Keratinocyte (primary cell): ENCODE measurements at regions not wholly inside any gene's neighbourhood (a gene's known extent, or its start where the extent isn't known, plus 50 kb on each side); places are given as distances from the start of the nearest gene placed in this dataset.

Experiments
- DNase-seq: peaks from one replicate; pipeline ENCODE4 v3.0.0-alpha.2; 2011; ENCODE audit warnings: low read depth, missing footprints, low spot score
- FAIRE-seq: peaks from 2 replicates; lab custom pipeline; 2011; peaks lifted over from hg19 to GRCh38; lab: Jason Lieb, UNC
- H2AFZ ChIP-seq: 2 replicates; pipeline ENCODE4 v1.6.0; 2012; ENCODE audit warnings: low read length, control low read depth, inconsistent platforms; ENCODE audit not compliant: control insufficient read depth
- H3K27ac ChIP-seq: 2 replicates; pipeline ENCODE4 v1.5.1; 2011; ENCODE audit warnings: low read length; ENCODE audit not compliant: control insufficient read depth, insufficient read depth
- H3K27me3 ChIP-seq: 3 replicates; pipeline ENCODE4 v1.6.0; 2011; ENCODE audit warnings: low read length; ENCODE audit not compliant: control insufficient read depth, insufficient read depth; ENCODE audit errors: extremely low read depth
- H3K36me3 ChIP-seq, 2 experiments: 2 replicates in 1 of 2; 3 replicates in 1 of 2; pipeline ENCODE4 v1.5.1; 2011; ENCODE audit warnings: low read length in 2 of 2, mild to moderate bottlenecking in 1 of 2; ENCODE audit not compliant: control insufficient read depth in 2 of 2, insufficient read depth in 2 of 2; ENCODE audit errors: extremely low read depth in 1 of 2
- H3K4me1 ChIP-seq: 3 replicates; pipeline ENCODE4 v1.5.1; 2011; ENCODE audit warnings: low read length; ENCODE audit not compliant: control insufficient read depth, insufficient read depth; ENCODE audit errors: extremely low read depth
- H3K4me2 ChIP-seq: 3 replicates; pipeline ENCODE4 v1.6.0; 2011; ENCODE audit warnings: low read depth, low read length; ENCODE audit not compliant: control insufficient read depth, insufficient read depth; ENCODE audit errors: extremely low read depth
- H3K4me3 ChIP-seq, 3 experiments: fragments of 200-600 bp in 1 of 3; sonication (generic) in 1 of 3; 2 replicates in 2 of 3; 3 replicates in 1 of 3; pipeline ENCODE4 v1.5.1; 2011 to 2016; ENCODE audit warnings: low read length in 3 of 3, mild to moderate bottlenecking in 3 of 3, control low read depth in 2 of 3, inconsistent platforms in 1 of 3, low read depth in 1 of 3, mixed read lengths in 1 of 3, mixed run types in 1 of 3, moderate library complexity in 1 of 3; ENCODE audit not compliant: control insufficient read depth in 2 of 3, insufficient read depth in 2 of 3; ENCODE audit errors: extremely low read depth in 1 of 3
- H3K79me2 ChIP-seq: 2 replicates; pipeline ENCODE4 v1.6.0; 2012; ENCODE audit warnings: low read length; ENCODE audit not compliant: control insufficient read depth, insufficient read depth
- H3K9ac ChIP-seq: 3 replicates; pipeline ENCODE4 v1.6.0; 2011; ENCODE audit warnings: low read length; ENCODE audit not compliant: control insufficient read depth, insufficient read depth; ENCODE audit errors: extremely low read depth
- H3K9me1 ChIP-seq: 3 replicates; pipeline ENCODE4 v1.6.0; 2011; ENCODE audit warnings: low read length; ENCODE audit not compliant: control insufficient read depth, insufficient read depth; ENCODE audit errors: extremely low read depth
- H3K9me3 ChIP-seq: 2 replicates; pipeline ENCODE4 v1.5.1; 2012; ENCODE audit warnings: low read depth, low read length; ENCODE audit not compliant: control insufficient read depth
- H4K20me1 ChIP-seq: 3 replicates; pipeline ENCODE4 v1.6.0; 2011; ENCODE audit warnings: low read length; ENCODE audit not compliant: control insufficient read depth, insufficient read depth; ENCODE audit errors: extremely low read depth
- EZH2 ChIP-seq: IDR thresholded peaks from one replicate; pipeline ENCODE4 v1.6.1; 2012; ENCODE audit warnings: inconsistent platforms, mild to moderate bottlenecking, low read length, moderate library complexity
- dilution Hi-C: fragments of 300-500 bp; cut with MboI; formaldehyde crosslinking; loops from one replicate; pipeline ENCODE4 v1.7.0; 2020; ENCODE audit warnings: low sequenced_read_pairs; ENCODE audit not compliant: extremely low pct_ligation_motif_present
- TF ChIP-seq, protein P1 (sequence below), 3 experiments: IDR thresholded peaks in 1 of 3; conservative IDR thresholded peaks in 1 of 3; optimal IDR thresholded peaks in 1 of 3; 2 replicates in 2 of 3; 3 replicates in 1 of 3; pipeline versions ENCODE3 to v1.5.1; 2011; ENCODE audit warnings: low read length in 3 of 3, mild to moderate bottlenecking in 3 of 3, moderate library complexity in 2 of 3, control low read depth in 1 of 3, inconsistent platforms in 1 of 3; ENCODE audit not compliant: insufficient read depth in 2 of 3; ENCODE audit errors: extremely low read depth in 1 of 3

DNA sequence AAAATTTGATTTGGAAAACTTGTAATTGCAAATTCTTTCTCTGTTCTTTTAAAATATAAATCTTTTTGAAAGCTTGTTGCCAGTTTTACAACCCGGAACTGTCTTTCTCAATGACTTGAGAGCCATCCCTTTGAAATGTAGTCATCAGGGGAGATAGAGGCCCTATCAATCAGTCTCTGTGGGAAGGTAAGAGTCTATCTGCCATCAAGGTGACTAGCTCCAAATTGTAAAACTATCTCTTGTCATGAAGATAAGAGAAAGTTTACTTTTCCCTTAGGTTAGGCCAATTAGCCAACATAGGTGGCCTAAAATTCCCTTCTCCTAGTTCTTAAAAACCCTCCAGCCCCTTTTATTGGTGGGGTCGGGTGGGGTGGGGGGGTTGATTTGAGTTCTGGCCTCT, 469.1 kb upstream of the IRAK1BP1 start:
- Histone ChIP-seq H3K4me3 (no peak overlapping the region), H2AFZ (no peak overlapping the region), H3K4me1 (no peaks in the 10 kb centered on the region), H3K27me3 (no peaks in the 10 kb centered on the region), H3K36me3 (no peaks in the 10 kb centered on the region), H3K9me1 (no peaks in the 10 kb centered on the region), H3K9me3 (no peaks in the 10 kb centered on the region), H3K9ac (no peak overlapping the region), H3K4me2 (no peak overlapping the region), H3K79me2 (no peaks in the 10 kb centered on the region), H3K27ac (no peak overlapping the region), H4K20me1 (no peaks in the 10 kb centered on the region)
- no peak for TF ChIP-seq EZH2
- TF ChIP-seq, protein P1, sequence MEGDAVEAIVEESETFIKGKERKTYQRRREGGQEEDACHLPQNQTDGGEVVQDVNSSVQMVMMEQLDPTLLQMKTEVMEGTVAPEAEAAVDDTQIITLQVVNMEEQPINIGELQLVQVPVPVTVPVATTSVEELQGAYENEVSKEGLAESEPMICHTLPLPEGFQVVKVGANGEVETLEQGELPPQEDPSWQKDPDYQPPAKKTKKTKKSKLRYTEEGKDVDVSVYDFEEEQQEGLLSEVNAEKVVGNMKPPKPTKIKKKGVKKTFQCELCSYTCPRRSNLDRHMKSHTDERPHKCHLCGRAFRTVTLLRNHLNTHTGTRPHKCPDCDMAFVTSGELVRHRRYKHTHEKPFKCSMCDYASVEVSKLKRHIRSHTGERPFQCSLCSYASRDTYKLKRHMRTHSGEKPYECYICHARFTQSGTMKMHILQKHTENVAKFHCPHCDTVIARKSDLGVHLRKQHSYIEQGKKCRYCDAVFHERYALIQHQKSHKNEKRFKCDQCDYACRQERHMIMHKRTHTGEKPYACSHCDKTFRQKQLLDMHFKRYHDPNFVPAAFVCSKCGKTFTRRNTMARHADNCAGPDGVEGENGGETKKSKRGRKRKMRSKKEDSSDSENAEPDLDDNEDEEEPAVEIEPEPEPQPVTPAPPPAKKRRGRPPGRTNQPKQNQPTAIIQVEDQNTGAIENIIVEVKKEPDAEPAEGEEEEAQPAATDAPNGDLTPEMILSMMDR (optimal IDR thresholded peaks at IDR 0.05 in 1 of 3, IDR thresholded peaks at IDR 0.05 in 1 of 3, conservative IDR thresholded peaks at IDR 0.05 in 1 of 3; ENCODE audit: extremely low read depth in 1 of 3, insufficient read depth in 2 of 3, low read length in 3 of 3) = no peak
- no peak for DNase-seq
- dilution Hi-C loops = no loop called here
- FAIRE-seq = no peak

DNA sequence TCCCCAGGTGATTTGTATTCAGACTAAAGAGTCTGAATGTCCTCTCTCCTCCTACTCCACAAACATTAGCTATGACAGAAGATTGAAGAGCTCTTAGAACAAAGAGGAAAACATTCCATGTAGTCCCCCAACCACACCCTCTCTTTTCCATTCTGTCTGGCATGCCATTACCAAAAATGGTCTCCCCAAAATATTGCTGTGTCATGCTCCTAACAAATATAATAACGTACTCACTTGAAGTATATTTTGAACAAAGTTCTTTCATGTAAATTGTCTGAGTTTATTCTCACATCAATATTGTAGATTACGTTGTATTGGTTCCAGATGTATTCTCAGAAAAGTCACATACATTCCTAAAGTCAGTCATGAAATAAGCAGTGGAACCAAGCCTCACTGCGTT, 467.3 kb upstream of the IRAK1BP1 start:
- Histone ChIP-seq H3K9me1 (no peaks in the 10 kb centered on the region), H3K9me3 (no peaks in the 10 kb centered on the region), H4K20me1 (no peaks in the 10 kb centered on the region), H3K4me1 (no peaks in the 10 kb centered on the region), H2AFZ (no peak overlapping the region), H3K27ac (no peak overlapping the region), H3K4me3 (no peak overlapping the region), H3K27me3 (no peaks in the 10 kb centered on the region), H3K4me2 (no peak overlapping the region), H3K36me3 (no peaks in the 10 kb centered on the region), H3K9ac (no peak overlapping the region), H3K79me2 (no peaks in the 10 kb centered on the region)
- DNase-seq = no peak
- TF ChIP-seq, protein P1 (optimal IDR thresholded peaks at IDR 0.05 in 1 of 3, IDR thresholded peaks at IDR 0.05 in 1 of 3, conservative IDR thresholded peaks at IDR 0.05 in 1 of 3; ENCODE audit: extremely low read depth in 1 of 3, insufficient read depth in 2 of 3, low read length in 3 of 3) = no peak
- no peak for TF ChIP-seq EZH2
- FAIRE-seq = no peak
- dilution Hi-C loops = no loop called here
